OCI-LY3 (cell line): ENCODE measurements at regions not wholly inside any gene's neighbourhood (a gene's known extent, or its start where the extent isn't known, plus 50 kb on each side); places are given as distances from the start of the nearest gene placed in this dataset.

Experiments
- CTCF ChIP-seq: fragments of 200-600, 300-600 bp; sonication (generic); IDR thresholded peaks from 2 replicates; pipeline ENCODE4 v1.5.1; 2014; ENCODE audit warnings: antibody characterized with exemption, low read length, low read depth
- EZH2phosphoT487 ChIP-seq: fragments of 200-600 bp; shearing (Covaris generic); IDR thresholded peaks from 2 replicates; pipeline ENCODE4 v1.6.1; 2018; ENCODE audit warnings: antibody characterized with exemption, mixed run types, low read depth

GRCh38 chr5:175054243-175054642 lies 329.9 kb downstream of the MSX2 start:
- TF ChIP-seq CTCF (no peak), EZH2phosphoT487 (no peak)
